Coronary artery (tissue), 2 donors: ENCODE measurements at regions not wholly inside any gene's neighbourhood (a gene's known extent, or its start where the extent isn't known, plus 50 kb on each side); places are given as distances from the start of the nearest gene placed in this dataset.

Experiments used
- DNase-seq: peaks from one replicate; pipeline ENCODE4 v3.0.0-alpha.2; 2017; ENCODE audit warnings: low spot score
- H3K27ac ChIP-seq, 2 donors: fragments of 200-600 bp; sonication (generic); one replicate each; pipeline ENCODE4 v1.5.1; 2016 to 2019
- H3K4me3 ChIP-seq: fragments of 200-600 bp; sonication (generic); 2 replicates; pipeline ENCODE4 v1.5.1; 2016; ENCODE audit warnings: mild to moderate bottlenecking, moderate library complexity
- TF ChIP-seq, protein P1 (sequence below): fragments of 200-600 bp; sonication (generic); IDR thresholded peaks from one replicate; pipeline ENCODE4 v1.5.1; 2019; ENCODE audit warnings: antibody characterized with exemption

GRCh38 chr1:55689800-55690199 is 474.6 kb upstream of the USP24 start:
- DNase-seq: no peak
- Histone ChIP-seq H3K4me3 (no peak overlapping the region), H3K27ac (no peak overlapping the region)
- TF ChIP-seq, protein P1, sequence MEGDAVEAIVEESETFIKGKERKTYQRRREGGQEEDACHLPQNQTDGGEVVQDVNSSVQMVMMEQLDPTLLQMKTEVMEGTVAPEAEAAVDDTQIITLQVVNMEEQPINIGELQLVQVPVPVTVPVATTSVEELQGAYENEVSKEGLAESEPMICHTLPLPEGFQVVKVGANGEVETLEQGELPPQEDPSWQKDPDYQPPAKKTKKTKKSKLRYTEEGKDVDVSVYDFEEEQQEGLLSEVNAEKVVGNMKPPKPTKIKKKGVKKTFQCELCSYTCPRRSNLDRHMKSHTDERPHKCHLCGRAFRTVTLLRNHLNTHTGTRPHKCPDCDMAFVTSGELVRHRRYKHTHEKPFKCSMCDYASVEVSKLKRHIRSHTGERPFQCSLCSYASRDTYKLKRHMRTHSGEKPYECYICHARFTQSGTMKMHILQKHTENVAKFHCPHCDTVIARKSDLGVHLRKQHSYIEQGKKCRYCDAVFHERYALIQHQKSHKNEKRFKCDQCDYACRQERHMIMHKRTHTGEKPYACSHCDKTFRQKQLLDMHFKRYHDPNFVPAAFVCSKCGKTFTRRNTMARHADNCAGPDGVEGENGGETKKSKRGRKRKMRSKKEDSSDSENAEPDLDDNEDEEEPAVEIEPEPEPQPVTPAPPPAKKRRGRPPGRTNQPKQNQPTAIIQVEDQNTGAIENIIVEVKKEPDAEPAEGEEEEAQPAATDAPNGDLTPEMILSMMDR: no peak

DNA sequence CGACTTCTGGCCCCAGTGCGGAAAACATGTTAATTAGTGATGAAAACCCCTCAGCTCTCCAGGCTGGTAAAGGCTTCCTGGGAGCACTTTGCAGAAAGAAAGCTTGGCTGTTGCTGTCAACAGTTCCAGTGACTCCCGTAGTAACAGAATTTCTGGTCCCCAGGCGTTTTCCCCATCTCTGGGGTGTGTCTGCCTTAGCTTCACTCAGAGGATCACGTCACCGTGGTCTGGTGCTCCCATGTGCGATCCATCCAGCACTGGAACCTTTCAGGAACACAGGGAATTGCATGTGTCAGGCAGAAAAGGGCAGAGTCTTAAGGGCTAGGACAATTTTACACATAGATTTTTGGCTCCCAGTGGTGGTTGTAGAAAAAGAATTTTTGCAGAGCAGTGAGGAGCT is 470.4 kb upstream of the USP24 start:
- H3K27ac ChIP-seq: no peak overlapping the region
- TF ChIP-seq, protein P1: no peak
- DNase-seq: no peak
- no peak overlapping the region for H3K4me3 ChIP-seq

- no peak for DNase-seq
- Histone ChIP-seq H3K27ac (no peak overlapping the region), H3K4me3 (no peak overlapping the region)
- TF ChIP-seq, protein P1: no peak
Measured at GRCh38 chr1:55684131-55684650, 469.0 kb upstream of the USP24 start.

GRCh38 chr1:55682198-55682597 is 467.0 kb upstream of the USP24 start:
- H3K4me3 ChIP-seq: no peak overlapping the region
- DNase-seq: no peak
- TF ChIP-seq, protein P1: no peak
- H3K27ac ChIP-seq: no peak overlapping the region

GRCh38 chr1:55679971-55680370 is 464.8 kb upstream of the USP24 start:
- Histone ChIP-seq H3K4me3 (no peak overlapping the region), H3K27ac (no peak overlapping the region)
- no peak for DNase-seq
- TF ChIP-seq, protein P1: no peak

GRCh38 chr1:55673416-55673815 is 458.3 kb upstream of the USP24 start:
- H3K27ac ChIP-seq: no peak overlapping the region
- TF ChIP-seq, protein P1: no peak
- no peak for DNase-seq

GRCh38 chr1:55670331-55671082 is 455.3 kb upstream of the USP24 start:
- peak overlapping the region; percentile 65 to 79 for H3K27ac ChIP-seq
- no peak overlapping the region for H3K4me3 ChIP-seq
- no peak for DNase-seq
- TF ChIP-seq, protein P1: no peak

More at GRCh38 chr1:55673416-55673815, 458.3 kb upstream of the USP24 start:
- H3K4me3 ChIP-seq: no peak overlapping the region
